Stimulated activated naive CD8-positive, alpha-beta T cell treated with anti-CD3 and anti-CD28 coated beads, Interleukin-15, Interleukin-2, amounts not matched to agents 100 U/mL and 50 U/mL, for 24 hours (primary cell): ENCODE measurements at regions not wholly inside any gene's neighbourhood (a gene's known extent, or its start where the extent isn't known, plus 50 kb on each side); places are given as distances from the start of the nearest gene placed in this dataset.
"Not testable (repeated sequence)": the region's sequence is repeated elsewhere in the genome, so short reads cannot be mapped to it uniquely, and the experiment has no call there.

Experiments
- ATAC-seq: fragments of 150-1000 bp; cut with Tn5 transposase; one replicate; pipeline ENCODE4 v1.10.0; 2021
- DNase-seq: peaks from one replicate; pipeline ENCODE4 v3.0.0; 2021

GRCh38 chr20:12737900-12738299 is 270.9 kb upstream of the SPTLC3 start:
- no peak for ATAC-seq
- DNase-seq, result no peak

GRCh38 chr20:12740647-12741046 is 268.1 kb upstream of the SPTLC3 start:
- ATAC-seq, result no peak

DNA sequence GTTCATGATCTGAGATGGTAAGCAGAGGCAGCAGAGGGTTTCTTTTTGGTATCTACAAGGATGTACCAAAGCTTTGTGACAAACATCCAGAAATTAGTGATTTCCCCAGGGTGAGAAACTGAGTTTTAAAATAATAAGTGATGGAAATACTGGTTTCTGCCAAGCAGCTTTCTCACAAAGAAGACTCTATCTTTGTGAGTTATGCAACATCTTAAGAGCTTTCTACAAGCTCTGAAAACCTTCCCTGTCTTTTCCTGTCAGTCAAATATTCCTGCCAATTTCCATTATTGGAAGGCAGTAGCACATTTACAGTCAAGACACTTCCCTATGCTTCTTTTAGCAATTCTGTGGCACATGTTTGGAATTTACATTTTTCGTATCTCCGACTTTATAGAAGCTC is 264.7 kb upstream of the SPTLC3 start:
- DNase-seq (no peak), ATAC-seq (no peak)

More at GRCh38 chr20:12740647-12741046, 268.1 kb upstream of the SPTLC3 start:
- DNase-seq, result no peak

GRCh38 chr20:12748359-12748994 is 260.3 kb upstream of the SPTLC3 start:
- ATAC-seq (no peak), DNase-seq (no peak)

DNA sequence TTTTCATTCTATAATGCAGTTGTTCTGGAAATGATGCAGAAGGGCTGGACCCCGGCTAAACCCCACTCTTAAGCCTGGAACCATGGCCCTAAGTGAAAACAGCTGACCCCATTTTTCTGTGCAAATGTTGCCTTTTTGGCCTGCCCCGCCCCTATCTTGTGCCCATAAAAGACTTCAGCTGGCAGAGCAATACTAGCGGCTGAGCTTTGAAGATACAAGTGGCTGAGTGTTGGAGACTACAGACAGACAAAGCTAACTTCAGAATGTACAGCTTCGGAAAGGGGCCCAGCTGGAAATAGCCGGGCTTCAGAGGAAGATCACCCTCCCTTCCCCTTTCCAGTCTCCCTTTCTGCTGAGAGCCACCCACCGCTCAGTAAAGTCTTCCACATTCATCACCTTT is 258.6 kb upstream of the SPTLC3 start:
- no peak for ATAC-seq
- no peak for DNase-seq

DNA sequence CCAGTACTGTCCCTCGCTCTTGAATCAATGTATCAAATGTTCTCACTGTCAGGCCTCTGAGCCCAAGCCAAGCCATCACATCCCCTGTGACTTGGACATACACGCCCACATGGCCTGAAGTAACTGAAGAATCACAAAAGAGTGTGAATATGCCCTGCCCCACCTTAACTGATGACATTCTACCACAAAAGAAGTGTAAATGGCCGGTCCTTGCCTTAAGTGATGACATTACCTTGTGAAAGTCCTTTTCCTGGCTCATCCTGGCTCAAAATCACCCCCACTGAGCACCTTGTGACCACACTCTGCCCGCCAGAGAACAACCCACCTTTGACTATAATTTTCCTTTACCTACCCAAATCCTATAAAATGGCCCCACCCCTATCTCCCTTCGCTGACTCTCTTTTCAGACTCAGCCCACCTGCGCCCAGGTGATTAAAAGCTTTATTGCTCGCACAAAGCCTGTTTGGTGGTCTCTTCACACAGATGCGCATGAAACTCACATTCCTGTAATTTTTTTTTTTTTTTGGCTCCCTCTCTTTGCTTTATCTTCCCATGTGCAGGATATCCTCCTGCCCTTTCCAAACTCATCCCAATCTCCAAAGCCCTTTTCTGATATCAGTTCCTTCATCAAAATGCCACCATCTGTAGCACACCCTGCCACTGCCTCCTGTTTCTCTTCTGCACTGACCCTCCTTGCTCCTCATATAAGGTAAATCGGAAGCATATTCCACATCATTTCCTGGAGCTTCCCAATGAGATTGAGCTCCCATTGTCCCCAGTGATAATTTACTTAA is 255.7 kb upstream of the SPTLC3 start:
- DNase-seq, result not testable (repeated sequence)

GRCh38 chr20:12753742-12754141 is 255.0 kb upstream of the SPTLC3 start:
- ATAC-seq, DNase-seq: not testable (repeated sequence)

More for the DNA sequence above, 255.7 kb upstream of the SPTLC3 start:
- not testable (repeated sequence) for ATAC-seq

- DNase-seq, ATAC-seq: not testable (repeated sequence)
These were observed 249.3 kb upstream of the SPTLC3 start for GRCh38 chr20:12759493-12759892.

DNA sequence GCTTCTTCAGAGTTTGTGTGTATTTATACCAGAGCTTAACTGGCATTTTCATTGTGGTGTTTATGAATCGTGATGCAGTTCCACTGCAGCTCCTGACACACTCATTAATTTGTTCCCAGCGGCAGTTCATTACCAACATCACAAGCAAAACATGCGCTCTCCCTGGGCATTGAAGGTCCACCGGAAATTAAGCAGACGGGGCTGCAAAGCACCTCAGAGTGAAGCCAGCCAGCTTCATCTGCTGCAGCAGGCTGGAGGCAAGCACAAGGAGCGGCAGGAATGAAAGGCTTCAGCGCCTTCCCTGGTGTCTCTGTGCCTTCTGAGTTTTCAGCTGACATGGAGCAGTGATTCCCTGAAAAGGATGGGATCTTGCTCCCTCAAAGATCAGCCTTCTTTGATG is 246.0 kb upstream of the SPTLC3 start:
- DNase-seq, result no peak
- no peak for ATAC-seq

GRCh38 chr20:12763406-12763805 is 245.4 kb upstream of the SPTLC3 start:
- ATAC-seq, result no peak
- DNase-seq, result no peak

DNA sequence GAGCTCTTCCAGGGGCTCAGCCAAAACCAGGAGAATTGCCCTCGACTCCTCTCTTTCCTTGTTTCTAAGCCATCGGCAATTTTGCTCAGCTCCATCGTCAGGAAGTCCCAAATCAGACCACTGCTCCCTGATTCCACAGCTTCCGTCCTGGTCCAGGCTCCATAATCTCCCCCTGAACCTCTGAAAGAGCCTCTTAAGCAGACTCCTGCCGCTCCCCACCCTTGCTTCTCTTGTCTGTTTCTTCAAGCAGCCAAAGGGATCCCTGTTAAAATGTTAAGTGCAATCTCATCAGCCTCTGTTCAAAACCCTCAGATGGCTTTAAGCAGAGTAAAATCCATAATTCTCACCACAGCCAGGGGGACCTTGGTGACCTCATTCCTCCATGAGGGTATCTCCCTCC is 244.7 kb upstream of the SPTLC3 start:
- DNase-seq, result no peak
- no peak for ATAC-seq

- no peak for ATAC-seq
- DNase-seq, result no peak
These were observed 243.9 kb upstream of the SPTLC3 start for GRCh38 chr20:12764851-12765250.

DNA sequence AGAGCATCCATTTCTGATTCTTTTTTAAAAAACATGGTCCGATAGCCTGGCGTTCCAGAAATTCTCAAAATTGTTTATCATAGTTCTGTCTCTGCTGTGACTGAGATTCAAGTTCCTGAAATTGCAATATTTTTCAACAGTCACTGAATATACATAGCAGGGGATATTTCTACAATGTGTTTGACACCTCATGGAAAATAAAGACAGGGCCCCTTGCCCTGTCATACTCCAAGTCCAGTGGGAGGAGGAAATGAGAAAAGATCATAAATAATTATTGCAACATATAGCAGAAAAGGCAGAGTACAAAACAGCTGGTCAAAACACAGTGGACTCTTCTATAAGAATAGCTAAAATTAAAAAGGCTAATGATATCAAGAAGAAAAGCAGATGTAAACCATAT is 234.8 kb upstream of the SPTLC3 start:
- no peak for ATAC-seq
- DNase-seq, result no peak

DNA sequence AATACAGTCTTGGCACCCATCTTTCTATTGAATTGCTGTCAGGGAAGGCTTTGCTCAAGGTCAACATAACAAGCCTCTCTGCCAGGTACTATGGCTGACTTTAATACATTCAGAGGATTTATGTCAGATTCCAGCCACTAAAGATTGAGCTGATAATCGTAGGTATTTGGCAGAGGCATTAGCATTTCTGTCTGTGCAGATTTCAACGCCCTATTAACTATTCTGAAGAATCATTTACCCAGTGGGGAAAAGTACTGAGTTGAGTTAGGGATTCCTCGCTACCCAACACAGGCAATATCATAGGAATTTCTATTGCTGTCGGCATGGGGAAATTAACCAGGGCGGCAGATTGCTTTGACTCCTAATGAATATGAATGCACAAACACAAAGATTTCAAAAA is 233.7 kb upstream of the SPTLC3 start:
- no peak for ATAC-seq

GRCh38 chr20:12777016-12777415 is 231.8 kb upstream of the SPTLC3 start:
- ATAC-seq (no peak), DNase-seq (no peak)

More for the DNA sequence above, 233.7 kb upstream of the SPTLC3 start:
- no peak for DNase-seq

DNA sequence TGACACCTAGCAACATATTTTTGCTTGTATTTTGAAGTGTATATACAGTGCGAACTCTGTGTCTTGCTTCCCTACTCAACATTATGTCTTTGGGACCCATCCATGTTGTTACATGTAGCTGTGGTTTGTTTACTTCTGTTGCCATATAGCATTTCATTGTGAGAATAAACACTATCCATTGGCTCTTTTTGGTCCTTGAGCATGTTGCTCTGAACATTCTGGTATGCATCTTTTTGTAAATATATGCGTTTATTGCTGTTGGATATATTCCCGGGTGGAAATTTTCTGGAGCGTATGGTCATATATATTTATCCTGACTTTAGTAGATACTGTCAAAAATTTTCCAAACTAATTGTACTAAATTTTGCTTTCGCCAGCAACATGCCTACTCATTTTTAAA is 222.5 kb upstream of the SPTLC3 start:
- ATAC-seq (no peak), DNase-seq (no peak)

- DNase-seq (no peak), ATAC-seq (no peak)
These were observed 220.0 kb upstream of the SPTLC3 start for GRCh38 chr20:12788632-12789299.

GRCh38 chr20:12790859-12791258 is 217.9 kb upstream of the SPTLC3 start:
- DNase-seq, result no peak
- ATAC-seq, result no peak

- DNase-seq (no peak), ATAC-seq (no peak)
These were observed 210.5 kb upstream of the SPTLC3 start for GRCh38 chr20:12798286-12798685.

DNA sequence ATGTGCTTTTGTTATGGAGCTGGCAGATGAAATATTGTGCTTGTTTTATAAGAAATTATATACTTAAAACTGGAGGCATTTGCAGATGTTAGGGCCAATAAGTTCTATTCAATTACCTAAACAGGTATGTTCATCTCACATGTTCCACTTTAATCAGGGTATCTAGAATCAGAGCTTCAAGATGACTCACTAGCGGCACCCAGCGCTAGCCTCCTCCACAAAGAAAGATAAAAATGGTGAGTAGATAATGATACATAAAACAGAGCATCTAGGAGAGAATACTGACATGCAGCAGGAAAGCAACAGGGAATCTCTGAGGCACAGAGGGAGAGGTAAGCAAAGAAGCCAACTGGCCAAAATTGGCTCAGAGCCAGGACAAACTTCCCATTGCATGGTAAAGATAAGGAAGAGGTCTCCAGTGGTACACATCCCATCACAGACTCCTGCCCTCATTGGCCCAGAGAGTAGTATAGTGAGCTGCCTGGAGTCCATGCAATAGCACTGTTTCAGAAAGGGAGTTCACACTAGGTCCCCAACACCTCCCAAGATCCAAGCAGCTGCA is 200.7 kb upstream of the SPTLC3 start:
- DNase-seq (no peak), ATAC-seq (no peak)

GRCh38 chr20:12815231-12815768 is 193.5 kb upstream of the SPTLC3 start:
- ATAC-seq (no peak), DNase-seq (no peak)

- ATAC-seq, result no peak
- no peak for DNase-seq
These were observed 192.9 kb upstream of the SPTLC3 start for GRCh38 chr20:12815778-12816408.
